DND-41 (cell line): ENCODE measurements at regions not wholly inside any gene's neighbourhood (a gene's known extent, or its start where the extent isn't known, plus 50 kb on each side); places are given as distances from the start of the nearest gene placed in this dataset.

Experiments
- EZH2 ChIP-seq: IDR thresholded peaks from 3 replicates; pipeline ENCODE4 v1.6.1; 2012; ENCODE audit warnings: borderline replicate concordance, low read depth, mild to moderate bottlenecking, moderate library complexity, low read length, inconsistent platforms; ENCODE audit not compliant: severe bottlenecking
- TF ChIP-seq, protein P1 (sequence below): IDR thresholded peaks from 2 replicates; pipeline ENCODE4 v1.5.1; 2012; ENCODE audit warnings: borderline replicate concordance, low read length, moderate library complexity, mild to moderate bottlenecking; ENCODE audit not compliant: poor library complexity, severe bottlenecking; ENCODE audit errors: extremely low read depth

- TF ChIP-seq EZH2: no peak
- TF ChIP-seq, protein P1, sequence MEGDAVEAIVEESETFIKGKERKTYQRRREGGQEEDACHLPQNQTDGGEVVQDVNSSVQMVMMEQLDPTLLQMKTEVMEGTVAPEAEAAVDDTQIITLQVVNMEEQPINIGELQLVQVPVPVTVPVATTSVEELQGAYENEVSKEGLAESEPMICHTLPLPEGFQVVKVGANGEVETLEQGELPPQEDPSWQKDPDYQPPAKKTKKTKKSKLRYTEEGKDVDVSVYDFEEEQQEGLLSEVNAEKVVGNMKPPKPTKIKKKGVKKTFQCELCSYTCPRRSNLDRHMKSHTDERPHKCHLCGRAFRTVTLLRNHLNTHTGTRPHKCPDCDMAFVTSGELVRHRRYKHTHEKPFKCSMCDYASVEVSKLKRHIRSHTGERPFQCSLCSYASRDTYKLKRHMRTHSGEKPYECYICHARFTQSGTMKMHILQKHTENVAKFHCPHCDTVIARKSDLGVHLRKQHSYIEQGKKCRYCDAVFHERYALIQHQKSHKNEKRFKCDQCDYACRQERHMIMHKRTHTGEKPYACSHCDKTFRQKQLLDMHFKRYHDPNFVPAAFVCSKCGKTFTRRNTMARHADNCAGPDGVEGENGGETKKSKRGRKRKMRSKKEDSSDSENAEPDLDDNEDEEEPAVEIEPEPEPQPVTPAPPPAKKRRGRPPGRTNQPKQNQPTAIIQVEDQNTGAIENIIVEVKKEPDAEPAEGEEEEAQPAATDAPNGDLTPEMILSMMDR: no peak
These were observed 89.4 kb downstream of the RRM2 start for GRCh38 chr2:10211844-10212422.
